ENCODE measurements at regions not wholly inside any gene's neighbourhood (a gene's known extent, or its start where the extent isn't known, plus 50 kb on each side); places are given as distances from the start of the nearest gene placed in this dataset.

DNA sequence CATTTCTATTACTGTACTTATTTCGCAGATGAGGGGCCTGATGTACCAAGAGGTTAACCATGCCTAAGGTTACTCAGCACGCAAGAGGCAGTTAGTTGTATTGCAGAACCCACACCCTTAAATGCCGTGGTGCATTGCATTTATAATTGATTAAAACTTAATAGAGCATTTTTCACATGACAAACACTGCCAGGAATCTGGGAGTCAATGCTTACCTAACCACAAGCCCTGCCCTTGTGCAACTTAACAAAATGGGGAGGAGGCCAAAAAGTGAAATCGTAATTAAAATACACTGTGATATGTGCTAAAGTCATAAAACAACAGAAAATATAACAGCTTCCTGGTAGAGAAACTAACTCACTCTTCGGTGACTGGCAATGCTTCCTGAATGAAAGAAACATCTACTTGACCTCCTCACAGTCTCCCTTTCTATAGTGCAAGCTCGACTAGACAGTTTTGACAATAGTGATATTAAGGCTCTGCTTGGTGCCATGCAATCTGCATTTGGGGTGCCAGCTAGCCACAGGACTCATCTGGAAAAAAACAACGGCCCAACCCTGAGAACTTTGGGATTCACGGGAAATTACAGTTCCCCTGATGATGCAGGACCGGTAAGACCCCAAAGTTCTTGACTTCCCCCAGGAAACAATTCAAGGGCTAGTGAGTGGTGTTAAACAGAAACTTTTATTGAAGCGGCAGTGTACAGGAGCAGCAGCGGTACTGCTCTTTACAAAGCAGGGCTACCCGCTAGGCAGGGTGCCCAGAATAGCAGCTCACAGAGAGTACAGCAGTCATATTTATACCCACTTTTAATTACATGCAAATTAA, 612.4 kb downstream of the TNS3 start (continued):
- no peak for TF ChIP-seq CEBPB (IDR thresholded peaks at IDR 0.05; ENCODE audit: low read depth, low read length)

Measured in H1 (cell line).